GM23338 (cell line): ENCODE measurements at regions not wholly inside any gene's neighbourhood (a gene's known extent, or its start where the extent isn't known, plus 50 kb on each side); places are given as distances from the start of the nearest gene placed in this dataset.

ENCODE experiments used
- ATAC-seq: fragments of 200-7000 bp; cut with Tn5 transposase; 3 replicates; pipeline ENCODE4 v1.9.1; 2020
- DNase-seq: peaks from one replicate; pipeline ENCODE4 v3.0.0-alpha.2; 2015; ENCODE audit warnings: low spot score
- H2AFZ ChIP-seq: fragments of 200-600 bp; sonication (generic); 2 replicates; pipeline ENCODE4 v1.8.0; 2016; ENCODE audit warnings: antibody characterized with exemption, mild to moderate bottlenecking, moderate library complexity
- H3F3A ChIP-seq: fragments of 200-600 bp; sonication (generic); replicated peaks from 2 replicates; pipeline ENCODE4 v1.8.0; 2017; ENCODE audit warnings: antibody characterized with exemption, mixed run types, low read depth
- H3K27ac ChIP-seq: fragments of 200-600 bp; sonication (generic); 2 replicates; pipeline ENCODE4 v1.6.1; 2016; ENCODE audit warnings: low read depth
- H3K27me3 ChIP-seq: fragments of 200-600 bp; sonication (generic); 2 replicates; pipeline ENCODE4 v1.8.0; 2016; ENCODE audit warnings: mild to moderate bottlenecking, mixed run types, moderate library complexity; ENCODE audit not compliant: insufficient read depth
- H3K36me3 ChIP-seq: fragments of 200-600 bp; sonication (generic); 2 replicates; pipeline ENCODE4 v1.8.0; 2016; ENCODE audit warnings: mild to moderate bottlenecking; ENCODE audit not compliant: insufficient read depth
- H3K4me1 ChIP-seq: fragments of 200-600 bp; sonication (generic); 2 replicates; pipeline ENCODE4 v1.8.0; 2016; ENCODE audit warnings: mild to moderate bottlenecking, moderate library complexity; ENCODE audit not compliant: insufficient read depth
- H3K4me2 ChIP-seq: fragments of 200-600 bp; sonication (generic); 2 replicates; pipeline ENCODE4 v1.7.1; 2017; ENCODE audit warnings: mixed run types
- H3K4me3 ChIP-seq: fragments of 200-600 bp; sonication (generic); 2 replicates; pipeline ENCODE4 v1.6.1; 2016; ENCODE audit warnings: mixed run types
- H3K79me2 ChIP-seq: fragments of 200-600 bp; sonication (generic); replicated peaks from 2 replicates; pipeline ENCODE4 v1.8.0; 2017; ENCODE audit warnings: mild to moderate bottlenecking; ENCODE audit not compliant: insufficient read depth
- H3K9me2 ChIP-seq: fragments of 200-600 bp; sonication (generic); 2 replicates; pipeline ENCODE4 v1.8.0; 2017; ENCODE audit not compliant: insufficient read depth
- H4K20me1 ChIP-seq: fragments of 200-600 bp; sonication (generic); replicated peaks from 2 replicates; pipeline ENCODE4 v1.8.0; 2017; ENCODE audit warnings: mild to moderate bottlenecking; ENCODE audit not compliant: insufficient read depth
- H3K27ac Mint-ChIP-seq: 2 replicates; pipeline ENCODE4 v1.8.0; 2020; ENCODE audit warnings: inconsistent platforms, mild to moderate bottlenecking, moderate library complexity, mixed read lengths
- H3K27me3 Mint-ChIP-seq: 3 replicates; pipeline ENCODE4 v1.8.0; 2022; ENCODE audit warnings: low read depth, mild to moderate bottlenecking, moderate library complexity, mixed read lengths, inconsistent platforms; ENCODE audit not compliant: insufficient read depth, poor library complexity
- H3K36me3 Mint-ChIP-seq: 3 replicates; pipeline ENCODE4 v1.8.0; 2021; ENCODE audit warnings: low read depth, mild to moderate bottlenecking, inconsistent platforms, moderate library complexity, mixed read lengths
- H3K4me1 Mint-ChIP-seq: 3 replicates; pipeline ENCODE4 v1.8.0; 2020; ENCODE audit warnings: mild to moderate bottlenecking, inconsistent platforms, mixed read lengths
- H3K4me3 Mint-ChIP-seq: 3 replicates; pipeline ENCODE4 v1.8.0; 2021; ENCODE audit warnings: moderate library complexity, mild to moderate bottlenecking, inconsistent platforms, mixed read lengths
- H3K9me3 Mint-ChIP-seq: 3 replicates; pipeline ENCODE4 v1.8.0; 2020; ENCODE audit warnings: moderate library complexity, mild to moderate bottlenecking, inconsistent platforms, mixed read lengths
- CTCF ChIP-seq, 2 experiments: fragments of 200-600 bp in 1 of 2; sonication (generic) in 1 of 2; conservative IDR thresholded peaks; 2 replicates each; pipeline versions ENCODE4 v1.5.1 to v1.6.1; 2016 to 2017; ENCODE audit warnings: antibody characterized with exemption in 2 of 2, low read depth in 2 of 2, mild to moderate bottlenecking in 2 of 2, moderate library complexity in 1 of 2
- EZH2 ChIP-seq: fragments of 200-600 bp; sonication (generic); IDR thresholded peaks from one replicate; pipeline ENCODE4 v1.8.0; 2017; ENCODE audit warnings: antibody characterized with exemption, mild to moderate bottlenecking, low read depth; ENCODE audit not compliant: unreplicated experiment
- EZH2phosphoT487 ChIP-seq: fragments of 200-600 bp; sonication (generic); IDR thresholded peaks from one replicate; pipeline ENCODE4 v1.8.1; 2018; ENCODE audit warnings: antibody characterized with exemption; ENCODE audit not compliant: unreplicated experiment
- JUNB ChIP-seq: IDR thresholded peaks from one replicate; pipeline ENCODE4 v1.6.1; 2016; ENCODE audit warnings: antibody characterized with exemption; ENCODE audit not compliant: unreplicated experiment
- REST ChIP-seq: IDR thresholded peaks from one replicate; pipeline ENCODE4 v1.6.1; 2018; ENCODE audit warnings: antibody characterized with exemption; ENCODE audit not compliant: unreplicated experiment
- STAT1 ChIP-seq: IDR thresholded peaks from one replicate; pipeline ENCODE4 v1.6.1; 2016; ENCODE audit warnings: antibody characterized with exemption; ENCODE audit not compliant: unreplicated experiment
- ZNF331 ChIP-seq: fragments of 250-450 bp; sonication (Bioruptor Pico); IDR thresholded peaks from 2 replicates; pipeline ENCODE4 v1.5.0; 2020; ENCODE audit warnings: low read depth, mild to moderate bottlenecking, moderate library complexity
- ZNF462 ChIP-seq: fragments of 250-450 bp; sonication (Bioruptor Pico); IDR thresholded peaks from 2 replicates; pipeline ENCODE4 v1.5.0; 2020; ENCODE audit warnings: mild to moderate bottlenecking, moderate library complexity

GRCh38 chr12:13390381-13390861 lies 193.9 kb downstream of the EMP1 start:
- Histone ChIP-seq H3K27ac (no peak overlapping the region), H3K4me3 (no peak overlapping the region), H3K9me2 (peaks cover 16% of the 10 kb centered on the region), H4K20me1 (no peaks in the 10 kb centered on the region), H3K27me3 (no peaks in the 10 kb centered on the region), H3K79me2 (no peaks in the 10 kb centered on the region), H2AFZ (no peak overlapping the region), H3K36me3 (no peaks in the 10 kb centered on the region), H3F3A (no peaks in the 10 kb centered on the region), H3K4me2 (no peak overlapping the region), H3K4me1 (0 out of 2 replicates have a peak, but pooled peaks cover 5% of the 10 kb centered on the region)
- DNase-seq (no peak), ATAC-seq (no peak)
- Mint-ChIP-seq H3K27me3 (no peaks in the 10 kb centered on the region), H3K27ac (no peak overlapping the region), H3K4me1 (peaks cover 4% of the 10 kb centered on the region; the same call in 2 of the 3 replicates), H3K4me3 (no peak overlapping the region), H3K36me3 (0 out of 3 replicates have a peak, but pooled peaks cover 3% of the 10 kb centered on the region), H3K9me3 (0 out of 3 replicates have a peak, but pooled peaks cover 4% of the 10 kb centered on the region)
- TF ChIP-seq CTCF (conservative IDR thresholded peaks at IDR 0.05; ENCODE audit: low read depth in 2 of 2) (no peak), JUNB (no peak), EZH2phosphoT487 (no peak), STAT1 (no peak), EZH2 (no peak), ZNF462 (CRISPR knock-in tag) (no peak), REST (no peak), ZNF331 (CRISPR knock-in tag) (no peak)
